HG03135 (cell line): ENCODE measurements at regions not wholly inside any gene's neighbourhood (a gene's known extent, or its start where the extent isn't known, plus 50 kb on each side); places are given as distances from the start of the nearest gene placed in this dataset.

Source experiments
- ATAC-seq: cut with Tn5 transposase; IDR thresholded peaks from one replicate; pipeline ENCODE4 v1.9.1; 2021; ENCODE audit warnings: mild to moderate bottlenecking, moderate library complexity; ENCODE audit not compliant: unreplicated experiment

- no peak for ATAC-seq
Observed at GRCh38 chr13:67632590-67632989, 402.5 kb upstream of the PCDH9 start.

GRCh38 chr13:67630640-67631039 is 400.5 kb upstream of the PCDH9 start:
- ATAC-seq, result no peak

- no peak for ATAC-seq
Observed at GRCh38 chr13:67623630-67624029, 393.5 kb upstream of the PCDH9 start.

- no peak for ATAC-seq
Observed at GRCh38 chr13:67620665-67621064, 390.5 kb upstream of the PCDH9 start.

GRCh38 chr13:67619995-67620380 is 389.9 kb upstream of the PCDH9 start:
- no peak for ATAC-seq

GRCh38 chr13:67619351-67619994 is 389.3 kb upstream of the PCDH9 start:
- ATAC-seq, result no peak

- ATAC-seq, result no peak
Observed at GRCh38 chr13:67614579-67614978, 384.4 kb upstream of the PCDH9 start.

GRCh38 chr13:67614013-67614412 is 383.9 kb upstream of the PCDH9 start:
- no peak for ATAC-seq

GRCh38 chr13:67588607-67589006 is 358.5 kb upstream of the PCDH9 start:
- ATAC-seq, result no peak

GRCh38 chr13:67577361-67577760 is 347.2 kb upstream of the PCDH9 start:
- no peak for ATAC-seq

- no peak for ATAC-seq
Observed at GRCh38 chr13:67574320-67575233, 344.4 kb upstream of the PCDH9 start.

- ATAC-seq, result no peak
Observed at GRCh38 chr13:67568205-67568604, 338.1 kb upstream of the PCDH9 start.

GRCh38 chr13:67557642-67558241 is 327.6 kb upstream of the PCDH9 start:
- ATAC-seq, result no peak

- no peak for ATAC-seq
Observed at GRCh38 chr13:67557118-67557517, 327.0 kb upstream of the PCDH9 start.

- ATAC-seq, result no peak
Observed at GRCh38 chr13:67554746-67555452, 324.8 kb upstream of the PCDH9 start.

- ATAC-seq, result no peak
Observed at GRCh38 chr13:67554286-67554685, 324.1 kb upstream of the PCDH9 start.

- ATAC-seq, result no peak
Observed at GRCh38 chr13:67549331-67549730, 319.2 kb upstream of the PCDH9 start.

GRCh38 chr13:67538906-67539305 is 308.8 kb upstream of the PCDH9 start:
- no peak for ATAC-seq

- no peak for ATAC-seq
Observed at GRCh38 chr13:67520886-67521285, 290.8 kb upstream of the PCDH9 start.

GRCh38 chr13:67519356-67519755 is 289.2 kb upstream of the PCDH9 start:
- ATAC-seq, result no peak

- no peak for ATAC-seq
Observed at GRCh38 chr13:67518785-67519184, 288.6 kb upstream of the PCDH9 start.
